HG02943 (cell line): ENCODE measurements at regions not wholly inside any gene's neighbourhood (a gene's known extent, or its start where the extent isn't known, plus 50 kb on each side); places are given as distances from the start of the nearest gene placed in this dataset.
A peak's percentile ranks its signal among the peaks of the same experiment; 100 is the strongest.
"Not testable (repeated sequence)": the region's sequence is repeated elsewhere in the genome, so short reads cannot be mapped to it uniquely, and the experiment has no call there.

ENCODE experiments used
- ATAC-seq: cut with Tn5 transposase; IDR thresholded peaks from one replicate; pipeline ENCODE4 v1.9.1; 2021; ENCODE audit warnings: mild to moderate bottlenecking, low read depth, moderate library complexity; ENCODE audit not compliant: unreplicated experiment

DNA sequence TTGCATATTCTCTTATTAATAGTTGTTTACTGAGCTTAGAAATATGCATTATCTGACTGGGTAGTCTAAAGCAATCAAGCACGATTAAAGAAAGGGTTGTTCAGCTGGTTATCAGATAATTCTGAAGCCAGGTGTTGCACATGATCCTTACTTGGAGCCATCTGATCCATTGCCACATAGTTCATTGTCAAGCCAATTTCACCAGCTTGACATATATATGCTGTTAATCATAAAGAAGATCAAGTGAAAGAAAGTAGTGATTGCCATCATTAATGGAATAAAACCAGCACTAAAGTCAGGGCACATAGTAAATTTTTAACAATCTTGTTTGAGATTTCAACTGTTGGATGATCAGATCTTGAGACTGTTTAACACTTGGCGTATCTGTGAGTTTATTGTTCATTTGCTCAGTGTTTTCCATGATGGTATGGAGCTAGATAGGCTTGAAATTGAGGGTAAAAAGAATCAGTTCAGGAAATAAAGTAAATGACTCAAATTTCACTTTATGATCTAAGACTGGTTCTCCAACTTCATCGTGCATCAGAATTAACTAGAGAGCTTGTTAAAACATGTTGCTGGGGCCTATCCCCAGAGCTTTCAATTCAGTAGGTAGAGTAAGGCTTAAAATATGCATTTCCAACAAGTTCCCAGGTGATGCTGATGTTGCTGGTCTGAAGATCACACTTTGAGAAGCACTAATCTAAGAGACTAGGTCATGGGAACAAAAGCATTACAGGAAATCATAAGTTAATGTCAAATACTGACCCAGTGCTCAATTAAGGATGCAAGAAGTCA is 539.6 kb downstream of the SATB2 start:
- ATAC-seq = no peak

DNA sequence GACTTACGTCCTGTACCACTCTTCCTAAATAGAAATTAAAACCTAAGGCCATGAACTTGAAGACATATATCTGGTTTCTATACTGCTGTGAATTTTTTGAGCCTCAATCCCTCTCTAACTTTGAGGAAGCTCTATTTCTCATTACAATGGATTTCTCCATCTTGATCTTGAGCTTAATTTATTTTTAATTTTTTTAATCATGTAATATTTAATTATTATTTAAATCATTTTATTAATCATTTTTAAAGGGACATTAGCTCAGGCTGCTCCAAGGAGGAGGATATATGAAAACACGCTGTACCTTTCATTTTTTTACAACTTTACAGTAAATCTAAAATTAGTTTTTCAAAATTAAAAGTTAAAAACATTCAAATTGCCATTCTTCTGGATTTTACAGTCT is 540.5 kb downstream of the SATB2 start:
- ATAC-seq = no peak

DNA sequence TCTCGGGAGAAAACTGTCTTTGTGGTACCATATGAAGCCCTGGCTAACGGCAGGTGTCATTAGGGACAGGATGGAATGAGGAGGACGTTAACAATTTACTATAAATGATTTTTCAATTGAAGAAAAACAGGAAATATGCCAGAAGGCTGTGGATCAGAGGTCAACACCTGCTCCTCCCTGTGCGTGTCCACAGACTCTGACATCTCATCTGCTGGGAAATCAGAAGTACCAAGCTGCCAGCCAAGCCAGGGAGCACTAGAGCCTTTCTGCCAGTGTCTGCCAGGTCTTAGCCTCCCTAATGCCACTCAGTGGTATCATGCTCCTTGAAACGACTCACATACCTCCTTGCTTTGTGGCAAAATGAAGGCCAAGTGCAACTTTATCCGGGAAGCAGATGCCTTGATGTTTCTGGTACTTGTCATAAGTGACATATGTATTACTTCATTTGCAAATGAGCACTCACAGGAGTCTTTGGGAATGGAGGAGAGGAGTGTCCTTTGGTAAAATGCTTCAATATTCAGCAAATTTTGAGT is 541.1 kb downstream of the SATB2 start:
- no peak for ATAC-seq

DNA sequence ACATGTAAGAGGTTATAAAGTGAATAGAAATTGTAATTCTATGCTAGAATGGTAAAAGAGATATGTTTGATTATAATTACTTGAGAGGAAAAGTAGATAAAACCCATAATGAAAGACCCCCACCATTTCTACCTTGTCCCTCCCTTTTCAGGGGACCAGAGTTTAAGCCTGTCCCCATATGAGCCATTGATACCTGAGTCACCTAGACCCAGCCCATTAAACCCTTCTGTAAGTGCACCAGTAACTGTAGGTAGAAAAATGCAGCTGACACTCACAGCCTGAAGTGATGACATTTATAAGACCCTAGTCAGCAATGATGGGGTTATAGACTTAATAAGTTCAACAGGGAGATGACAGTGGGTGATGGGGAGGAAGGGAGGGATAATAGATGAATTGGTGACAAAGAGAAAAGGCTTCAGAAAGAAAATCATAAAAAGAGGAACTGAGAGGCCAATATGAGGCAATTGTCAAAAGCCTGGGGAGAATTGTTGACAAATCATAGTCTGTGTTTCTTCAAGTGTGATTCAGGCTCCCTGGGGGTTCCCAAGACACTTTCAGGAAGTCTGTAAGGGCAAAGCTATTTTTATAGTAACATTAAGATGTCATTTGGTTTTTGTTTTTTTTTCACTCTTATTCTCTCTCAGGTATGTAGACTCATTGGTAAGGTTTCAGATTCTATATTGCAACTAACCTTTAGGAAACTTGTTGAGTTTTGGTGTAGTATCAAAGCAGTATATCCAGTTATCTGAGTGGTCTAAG is 544.2 kb downstream of the SATB2 start:
- ATAC-seq = peak; percentile 97

DNA sequence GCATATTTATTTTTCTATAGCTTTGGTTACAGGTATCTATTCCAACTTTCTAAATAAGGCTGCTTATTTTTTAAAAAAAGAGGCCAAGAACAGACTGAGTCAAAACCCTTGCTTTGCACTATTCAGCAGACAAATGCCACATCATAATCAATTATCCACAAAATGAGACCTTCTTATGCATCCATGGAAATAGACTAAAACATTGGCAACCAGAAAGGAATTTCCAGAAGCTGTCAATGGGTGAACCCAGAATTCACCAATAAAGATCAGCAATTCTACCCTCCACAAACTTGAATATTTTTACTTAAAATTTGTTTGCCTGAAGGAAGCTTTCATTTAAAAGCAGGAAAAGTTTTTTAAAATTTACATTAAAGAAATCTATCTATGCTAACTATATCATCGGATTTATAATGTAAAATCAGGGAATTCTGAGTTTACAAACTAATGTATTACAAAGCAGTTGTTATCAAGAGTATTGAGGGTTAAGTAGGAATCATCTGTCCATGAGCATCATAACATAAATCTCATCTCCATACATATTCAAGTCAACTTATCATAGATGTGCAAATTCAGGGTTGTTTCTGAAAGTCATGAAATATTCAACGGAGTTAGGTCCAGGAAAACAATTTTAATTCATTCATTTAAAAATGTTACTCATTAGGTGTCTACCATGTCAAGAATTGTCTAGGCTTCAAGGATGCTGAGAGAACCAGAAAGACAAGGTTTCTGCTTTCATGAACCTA is 548.0 kb downstream of the SATB2 start:
- no peak for ATAC-seq

DNA sequence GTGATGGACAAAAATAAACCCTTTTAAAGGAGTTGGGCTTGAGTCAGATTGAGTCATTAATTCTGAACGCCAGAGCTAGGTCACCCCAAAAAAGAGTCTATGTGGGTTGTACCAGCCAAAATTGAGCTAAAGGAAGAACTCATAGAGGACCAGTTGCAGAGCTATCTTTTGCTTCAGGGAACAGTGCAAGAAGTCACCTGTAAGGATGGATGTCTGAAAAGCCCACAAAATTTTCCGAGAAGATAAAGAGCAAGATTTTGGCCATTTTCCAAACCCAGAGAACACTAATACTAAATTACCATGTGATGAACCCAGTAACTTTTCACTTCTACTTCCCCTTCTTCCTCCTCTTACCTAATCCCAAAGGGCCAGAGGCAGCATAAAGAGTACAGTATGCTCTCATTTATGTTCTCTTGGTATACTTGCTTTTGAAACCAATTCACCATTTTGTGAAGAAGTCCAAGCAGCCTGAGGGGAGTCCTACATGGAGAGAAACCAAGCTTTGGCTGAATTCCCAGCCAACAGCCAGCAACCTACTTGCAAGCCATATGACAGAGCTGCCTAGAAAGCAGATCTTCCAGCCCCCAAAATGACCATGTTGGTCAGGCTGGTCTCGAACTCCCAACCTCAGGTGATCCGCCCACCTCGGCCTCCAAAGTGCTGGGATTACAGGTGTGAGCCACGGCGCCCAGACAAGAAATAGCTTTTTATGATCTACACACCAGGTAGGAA is 551.7 kb downstream of the SATB2 start:
- no peak for ATAC-seq

DNA sequence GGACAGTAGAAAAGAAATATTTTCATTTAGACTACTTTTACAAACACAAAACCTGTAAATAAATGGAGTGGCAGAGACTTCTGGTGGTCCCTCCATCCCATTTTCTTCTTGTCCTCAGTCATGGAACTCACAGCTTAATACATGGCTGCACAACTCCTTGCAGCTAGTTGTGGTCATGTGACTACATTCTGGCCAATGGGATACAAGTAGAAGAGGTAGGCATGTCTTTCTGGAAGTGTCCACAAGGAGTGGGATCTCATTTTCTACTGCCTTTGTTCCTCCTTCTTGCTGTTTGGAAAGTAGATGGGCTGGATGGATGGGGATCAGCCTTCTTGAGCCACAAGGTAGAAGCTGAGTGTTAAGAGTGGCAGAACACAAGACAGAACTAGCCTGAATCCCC is 555.8 kb downstream of the SATB2 start:
- no peak for ATAC-seq

DNA sequence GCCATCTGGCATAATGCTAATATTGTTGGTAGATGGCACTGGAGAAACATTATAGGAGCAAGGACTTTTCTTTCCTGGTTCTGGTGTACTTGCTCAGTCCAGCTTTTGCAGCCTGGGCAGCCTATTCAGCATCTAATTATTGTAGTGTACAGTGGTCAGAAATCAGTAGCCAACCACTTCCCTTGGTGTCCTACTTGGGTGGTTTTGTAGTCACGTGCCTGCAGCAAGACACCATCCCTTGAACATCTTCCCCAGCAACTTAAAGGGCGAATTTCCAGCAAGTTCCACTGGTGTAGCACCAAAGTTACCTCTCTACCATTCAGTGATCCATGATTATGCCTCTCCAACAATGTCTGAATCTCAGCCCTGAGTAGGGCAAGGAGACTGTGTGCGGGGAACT is 557.6 kb downstream of the SATB2 start:
- no peak for ATAC-seq

DNA sequence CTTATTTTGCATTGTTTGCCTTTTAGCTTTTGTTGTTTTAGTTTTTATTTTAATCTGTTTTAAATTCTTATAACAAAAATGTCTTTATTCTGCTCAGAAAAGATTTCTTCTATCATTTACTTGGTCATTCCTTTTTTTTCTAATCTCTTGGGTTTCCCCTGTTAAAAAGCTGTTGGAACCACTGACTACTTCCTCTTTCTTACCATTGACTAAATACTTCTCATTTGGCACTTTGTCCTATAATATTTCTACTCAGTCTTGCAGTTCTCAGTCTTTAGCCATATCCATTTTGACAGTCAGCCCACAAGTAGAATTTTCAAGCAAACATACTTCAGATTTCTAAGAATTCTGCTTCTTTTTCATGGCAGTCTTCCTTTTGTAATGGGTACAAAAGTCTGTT is 567.2 kb downstream of the SATB2 start:
- ATAC-seq = no peak

DNA sequence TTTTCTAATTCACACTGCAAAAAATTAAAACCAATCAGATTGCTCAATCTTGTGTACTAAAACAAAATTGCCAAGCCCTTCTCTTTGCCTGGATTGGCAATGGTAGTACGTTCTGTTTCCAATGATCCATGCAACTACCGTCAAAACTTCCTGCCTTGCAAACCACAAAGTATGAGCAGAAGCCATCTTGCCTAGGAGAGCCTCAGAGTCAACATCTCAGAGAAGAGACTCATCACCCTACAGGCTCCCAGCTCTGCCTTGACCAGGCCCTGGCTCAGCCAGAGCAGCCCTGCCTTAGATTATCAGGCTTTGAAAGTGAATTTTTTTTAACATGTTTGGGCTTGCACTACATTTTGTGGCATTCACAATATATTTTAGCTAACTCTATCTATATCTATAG is 574.1 kb downstream of the SATB2 start:
- no peak for ATAC-seq

DNA sequence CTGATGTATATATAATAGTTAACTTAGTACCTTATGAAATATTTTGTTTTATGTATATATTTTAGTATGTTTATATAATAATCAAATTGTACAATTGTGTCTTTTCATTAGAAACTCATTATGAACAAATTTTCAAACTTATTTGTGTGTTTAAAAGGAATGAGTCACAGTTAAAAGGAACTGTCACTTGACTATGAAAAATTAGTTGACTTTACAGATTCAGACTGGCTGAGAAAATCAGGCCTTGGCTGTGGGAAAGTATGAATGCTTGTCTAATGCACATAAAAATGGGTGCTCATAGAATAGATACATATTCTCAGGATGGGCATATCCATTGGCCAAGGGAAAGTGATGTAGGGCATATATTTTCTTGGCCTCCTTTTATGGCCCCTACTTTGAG is 576.8 kb downstream of the SATB2 start:
- no peak for ATAC-seq

DNA sequence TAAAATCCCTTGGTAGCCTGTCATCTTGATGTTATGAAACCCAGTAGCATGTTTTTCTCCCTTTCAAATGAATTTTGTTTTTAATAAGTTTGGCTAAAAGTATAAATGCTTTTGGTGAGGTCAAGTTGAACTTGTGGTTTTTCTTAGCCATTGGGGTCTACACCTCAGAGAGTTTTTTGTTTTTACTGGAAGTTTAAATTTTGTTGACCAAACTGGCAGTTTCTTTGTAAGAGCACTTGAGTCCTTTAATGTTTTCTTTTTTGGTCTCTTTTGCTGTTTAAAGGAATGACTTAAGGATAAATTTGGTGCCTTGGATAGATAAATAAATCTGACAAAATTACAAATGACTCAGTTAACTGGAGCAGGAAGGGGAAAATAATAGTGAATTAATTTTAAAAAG is 577.3 kb downstream of the SATB2 start:
- no peak for ATAC-seq

DNA sequence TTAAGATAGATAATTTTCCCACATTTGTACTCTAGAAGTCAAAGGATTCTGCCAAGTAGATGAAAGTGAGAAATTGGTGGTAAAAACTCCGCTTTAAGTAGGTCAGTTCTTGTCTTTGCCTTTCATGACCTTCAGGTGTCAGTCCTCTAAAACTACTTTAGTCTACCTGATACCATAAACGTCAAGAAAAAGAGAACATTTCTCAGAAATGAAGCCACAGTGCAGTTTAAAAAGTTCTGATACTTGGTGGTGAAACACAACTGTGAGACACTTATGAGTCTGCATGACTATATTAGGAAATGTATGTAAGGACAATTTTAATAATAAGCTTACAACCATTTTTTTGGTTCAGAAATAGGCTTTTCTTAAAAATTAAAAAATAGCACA is 583.3 kb downstream of the SATB2 start:
- no peak for ATAC-seq

DNA sequence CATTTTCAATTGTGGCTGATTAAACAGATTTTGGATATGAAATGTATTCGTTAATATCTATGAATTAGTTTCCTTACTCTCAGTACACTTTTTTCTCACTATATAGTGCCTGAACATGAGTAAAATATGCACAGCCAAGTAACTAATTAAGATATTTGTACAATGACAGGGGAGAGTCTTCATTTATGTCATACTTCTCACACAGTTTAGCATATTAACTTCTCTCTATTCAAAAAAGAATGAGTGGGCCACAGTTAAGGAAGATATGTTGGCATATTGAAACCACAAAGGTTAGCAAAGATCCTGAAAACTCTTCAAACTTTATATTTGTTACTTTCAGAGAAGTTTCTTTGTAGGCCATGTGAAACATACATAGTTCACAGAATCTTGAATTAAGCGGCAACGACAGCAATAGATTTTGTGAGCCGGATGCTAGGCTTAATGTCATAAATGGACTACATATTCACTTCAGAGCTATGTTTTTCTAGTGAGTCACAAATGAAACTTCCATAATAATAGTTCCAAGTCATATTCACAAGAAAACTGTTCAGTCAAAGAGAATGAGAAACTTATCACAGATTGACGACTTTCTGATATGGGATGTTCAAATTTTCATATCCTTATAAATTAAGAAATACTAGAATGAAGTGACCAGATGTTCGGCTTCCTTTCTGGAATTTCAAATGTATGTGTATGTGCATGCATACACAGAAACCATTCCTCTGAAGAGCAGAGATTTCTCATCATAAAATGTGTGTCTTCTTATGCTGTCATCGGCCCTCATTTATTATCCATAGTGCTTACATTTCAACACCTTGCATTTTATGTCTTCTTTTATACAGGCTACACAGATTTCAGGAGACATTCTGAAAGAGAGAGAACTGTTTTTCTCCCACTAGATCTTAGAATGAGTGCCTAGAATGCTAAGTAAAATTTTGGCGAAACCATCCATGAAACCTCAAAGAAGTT is 584.0 kb downstream of the SATB2 start:
- no peak for ATAC-seq

DNA sequence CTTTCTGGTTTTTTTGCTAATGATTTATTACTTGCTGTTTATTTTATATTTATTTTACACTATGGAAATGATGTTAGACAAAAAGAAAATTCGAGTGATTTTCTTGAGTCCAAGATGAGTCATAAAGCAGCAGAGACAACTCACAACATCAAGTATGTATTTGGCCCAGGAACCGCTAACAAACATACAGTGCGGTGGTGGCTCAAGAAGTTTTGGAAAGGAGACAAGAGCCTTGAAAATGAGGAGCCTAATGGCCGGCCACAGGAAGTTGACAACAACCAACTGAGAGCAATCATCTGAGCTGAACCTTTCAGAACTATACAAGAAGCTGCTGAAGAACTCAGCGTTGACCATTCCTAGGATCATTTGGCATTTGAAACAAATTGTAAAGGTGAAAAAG is 594.1 kb downstream of the SATB2 start:
- ATAC-seq = no peak

DNA sequence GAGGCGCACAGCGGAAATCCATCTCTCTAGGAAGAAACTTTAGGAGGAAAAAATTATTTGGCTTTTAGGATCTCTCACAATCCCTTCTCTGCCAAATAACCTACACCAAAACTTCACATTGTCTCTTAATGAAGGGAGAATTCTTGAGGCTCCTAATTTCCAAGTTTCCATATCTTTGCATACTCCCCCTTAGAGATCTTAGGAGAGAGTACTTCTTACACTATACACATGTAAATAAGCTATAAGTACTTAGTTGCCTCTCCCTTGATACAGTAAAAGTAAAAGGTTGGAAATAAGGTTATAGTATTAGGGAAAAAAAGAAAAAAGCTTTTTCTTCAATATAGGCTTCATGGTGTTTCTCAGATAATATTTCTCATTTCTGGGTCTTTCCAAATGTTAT is 596.7 kb downstream of the SATB2 start:
- ATAC-seq = no peak

DNA sequence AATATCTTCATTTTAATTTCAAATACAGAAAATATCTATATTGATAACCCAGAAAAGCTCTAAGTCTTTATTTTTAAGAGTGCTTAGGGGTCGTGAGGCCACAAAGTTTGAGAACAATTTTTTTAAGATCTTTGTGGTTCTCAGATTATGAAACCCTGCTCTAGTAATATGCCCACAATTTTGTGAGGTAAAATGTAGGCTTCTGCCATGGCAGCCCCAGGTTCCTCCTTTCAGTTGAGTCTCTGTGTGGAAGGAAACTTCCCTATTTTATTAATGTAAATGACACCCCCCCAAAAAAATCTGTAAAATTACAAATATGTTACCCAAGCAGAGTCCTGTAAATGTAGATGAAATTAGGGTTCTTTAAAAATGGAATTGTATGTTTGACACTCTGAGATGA is 600.5 kb downstream of the SATB2 start:
- no peak for ATAC-seq

DNA sequence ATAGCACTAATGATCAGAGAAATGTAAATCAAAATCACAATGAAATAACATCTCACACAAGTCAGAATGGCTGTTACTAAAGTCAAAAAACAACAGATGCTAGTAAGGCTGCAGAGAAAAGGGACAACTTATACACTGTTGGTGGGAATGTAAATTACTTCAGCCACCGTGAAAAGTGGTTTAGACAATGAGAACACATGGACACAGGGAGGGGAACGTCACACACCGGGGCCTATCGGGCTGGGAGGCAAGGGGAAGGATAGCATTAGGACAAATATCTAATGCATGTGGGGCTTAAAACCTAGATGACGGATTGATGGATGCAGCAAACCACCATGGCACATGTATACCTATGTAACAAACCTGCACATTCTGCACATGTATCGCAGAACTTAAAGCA is 602.0 kb downstream of the SATB2 start:
- ATAC-seq = not testable (repeated sequence)

DNA sequence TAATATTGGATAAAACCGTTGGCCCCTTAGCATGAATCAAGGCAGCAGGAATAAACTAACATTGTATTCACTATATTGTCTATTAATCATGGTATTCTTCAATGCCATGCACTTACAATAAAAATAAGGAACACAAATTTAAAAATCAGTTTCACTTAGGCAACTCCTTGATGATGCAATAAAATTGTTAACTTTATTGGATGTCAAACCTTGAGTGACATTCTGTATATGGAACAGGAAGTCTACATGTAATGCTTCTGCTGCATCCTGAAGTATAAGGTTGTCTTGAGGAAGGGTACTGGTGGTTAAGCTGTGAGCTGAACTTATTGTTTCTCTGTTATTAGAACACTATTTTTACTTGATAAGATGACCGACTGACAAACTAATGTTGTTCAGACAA is 605.5 kb downstream of the SATB2 start:
- ATAC-seq = no peak
